ENCODE measurements at regions not wholly inside any gene's neighbourhood (a gene's known extent, or its start where the extent isn't known, plus 50 kb on each side); places are given as distances from the start of the nearest gene placed in this dataset.

GRCh38 chr6:146904596-146904995, 299.6 kb upstream of the STXBP5 start:
- FAIRE-seq, result no peak

- no peak for FAIRE-seq
Measured at GRCh38 chr6:146905181-146905704, 299.0 kb upstream of the STXBP5 start.

DNA sequence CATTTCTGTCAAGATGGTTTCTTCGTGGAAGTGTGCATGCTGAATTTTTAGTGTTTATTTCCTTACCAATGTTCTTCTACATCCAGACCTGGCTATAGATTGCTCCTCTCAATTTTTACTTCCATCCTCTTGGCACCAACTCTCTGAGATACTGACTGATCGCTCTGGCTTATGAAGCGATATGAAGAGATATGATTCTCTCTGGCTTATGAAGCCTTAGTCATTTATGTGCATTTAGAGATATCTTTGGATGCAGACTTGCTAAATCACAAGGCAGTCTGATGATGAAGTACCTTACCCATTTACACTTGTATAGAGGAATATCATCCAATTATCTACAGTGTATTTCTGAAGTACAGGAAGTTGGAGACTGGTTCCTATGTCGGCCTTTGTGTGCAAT, 295.4 kb upstream of the STXBP5 start:
- FAIRE-seq, result no peak

DNA sequence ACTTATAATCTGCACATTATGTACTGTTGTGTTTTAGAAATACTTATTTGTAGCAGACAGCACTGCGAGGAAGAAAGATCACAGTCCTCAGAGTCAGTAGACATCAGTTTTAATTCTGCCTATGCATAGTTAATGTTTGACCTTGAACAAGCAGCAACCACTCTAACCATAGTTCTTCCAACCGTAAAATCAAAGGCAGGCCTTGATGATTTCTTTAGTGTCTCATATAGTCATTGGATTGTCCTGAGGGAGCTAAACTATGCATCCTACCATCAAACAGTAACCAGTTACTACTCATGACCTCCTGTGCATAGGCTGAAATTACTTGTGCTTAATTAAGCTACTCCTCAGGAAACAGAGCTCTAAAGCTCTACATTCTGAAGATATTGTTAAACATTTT, 294.8 kb upstream of the STXBP5 start:
- FAIRE-seq, result no peak

DNA sequence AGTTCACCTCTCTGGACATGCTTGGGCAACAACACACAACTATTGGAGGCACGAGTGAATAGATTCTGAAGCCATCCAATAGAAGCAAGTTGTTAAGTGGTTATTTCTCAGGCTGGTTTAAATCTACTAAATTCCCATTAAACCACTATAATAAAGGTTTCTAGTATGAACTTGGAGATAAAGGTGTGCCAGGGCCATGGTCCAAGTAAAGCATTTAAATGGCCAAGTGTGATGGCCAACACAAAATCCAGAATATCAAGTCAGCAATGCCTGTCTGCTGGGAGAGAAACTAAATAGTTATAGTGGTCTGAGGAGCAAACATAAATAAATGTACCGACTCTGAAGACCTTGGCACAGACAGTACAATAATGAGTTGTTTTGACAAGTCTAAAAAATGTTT, 294.3 kb upstream of the STXBP5 start:
- FAIRE-seq, result no peak

- no peak for FAIRE-seq
Measured at GRCh38 chr6:146910611-146911010, 293.6 kb upstream of the STXBP5 start.

- FAIRE-seq, result no peak
Measured at GRCh38 chr6:146911635-146912215, 292.5 kb upstream of the STXBP5 start.

DNA sequence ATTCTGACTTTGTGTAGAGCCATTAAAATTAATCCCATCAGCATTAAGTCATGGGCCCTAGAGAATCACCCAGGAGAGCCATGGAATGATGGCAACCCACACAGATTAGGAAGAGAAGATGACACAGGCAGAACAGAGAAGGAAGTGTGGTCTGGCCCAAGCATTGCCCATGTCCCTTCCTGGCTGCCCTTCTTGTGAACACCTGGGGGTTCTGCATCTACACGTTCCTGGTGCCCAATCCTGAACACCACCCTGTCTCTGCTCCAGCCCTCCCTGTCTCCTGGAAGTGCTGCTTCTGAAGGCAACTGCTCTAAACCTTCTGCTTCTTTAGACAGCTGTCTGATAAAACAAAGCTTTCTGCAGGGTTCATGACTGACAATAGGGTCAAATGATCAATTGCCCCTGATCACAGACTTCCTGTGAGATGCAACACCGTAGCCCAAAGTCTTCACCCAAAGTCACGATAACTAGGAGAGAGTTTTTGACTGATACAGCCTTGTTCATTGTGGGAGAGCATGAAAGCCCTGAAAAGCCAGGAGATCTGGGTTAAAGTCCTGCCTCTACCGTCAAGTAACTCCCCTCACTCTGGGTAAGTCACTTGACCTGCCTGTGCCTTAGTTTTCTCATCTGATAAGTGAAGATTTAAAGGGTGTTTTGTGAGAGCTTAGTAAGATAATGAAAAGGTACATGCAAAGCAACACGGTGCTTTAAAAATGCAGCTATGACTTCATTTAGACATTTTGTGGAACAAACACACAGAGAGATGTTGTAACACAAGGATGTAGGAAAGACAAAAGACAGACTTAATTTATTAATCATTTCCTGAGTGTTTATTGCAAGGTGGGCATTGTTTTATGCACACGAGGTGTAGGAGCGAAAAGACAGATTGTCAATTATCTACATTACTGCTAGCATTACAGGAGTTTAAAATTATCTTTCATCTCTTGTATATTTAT, 291.2 kb upstream of the STXBP5 start:
- no peak for FAIRE-seq

- FAIRE-seq, result peak; percentile 96
Measured at GRCh38 chr6:146913842-146914488, 290.3 kb upstream of the STXBP5 start.

DNA sequence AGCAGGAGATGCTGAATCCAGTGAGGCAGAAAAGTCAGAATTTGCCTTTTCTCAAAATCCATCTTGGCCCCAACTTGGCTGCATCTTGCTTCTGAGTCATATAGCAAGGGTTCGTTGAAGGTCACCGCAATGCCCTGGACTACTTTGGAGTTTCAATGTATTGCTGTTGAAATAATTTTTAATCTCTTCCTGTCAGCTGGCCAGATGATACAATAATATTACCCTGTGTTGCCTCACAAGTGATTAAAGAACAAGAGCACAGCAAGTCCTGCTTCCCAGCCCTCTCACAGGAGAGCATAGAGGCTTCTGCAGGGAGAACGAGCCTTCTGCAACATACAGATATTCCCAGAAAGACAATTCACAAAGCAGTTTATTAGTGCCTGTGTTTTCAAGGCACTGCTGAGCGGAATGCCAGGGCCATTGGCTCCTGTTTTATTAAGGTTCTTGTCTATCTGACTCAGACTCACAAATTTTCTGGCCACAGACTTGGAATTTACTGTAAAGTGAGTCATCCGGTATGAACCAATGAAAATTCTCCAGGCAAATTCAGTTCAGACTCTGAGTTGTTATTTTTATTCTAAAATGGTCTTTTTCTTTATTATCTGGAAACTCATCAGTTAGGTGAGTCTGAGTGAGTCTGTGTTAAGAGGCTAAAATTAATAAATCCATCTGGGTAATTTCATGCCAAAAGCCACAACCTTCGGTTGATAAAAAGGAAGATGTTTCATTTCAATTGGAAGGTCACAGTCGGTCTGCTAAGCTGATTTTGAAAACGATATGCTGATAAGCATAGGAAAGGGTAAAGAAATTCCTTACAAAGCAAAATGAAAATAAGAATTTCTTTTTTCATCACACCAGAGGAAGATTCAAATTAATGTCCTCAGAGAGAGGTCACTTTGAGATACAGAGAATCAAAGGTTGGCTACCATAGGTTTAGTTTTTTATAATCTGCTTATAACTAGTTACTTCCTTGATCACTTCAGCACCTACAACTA, 289.4 kb upstream of the STXBP5 start:
- peak; percentile 99 for FAIRE-seq

GRCh38 chr6:146915671-146916127, 288.5 kb upstream of the STXBP5 start:
- no peak for FAIRE-seq

DNA sequence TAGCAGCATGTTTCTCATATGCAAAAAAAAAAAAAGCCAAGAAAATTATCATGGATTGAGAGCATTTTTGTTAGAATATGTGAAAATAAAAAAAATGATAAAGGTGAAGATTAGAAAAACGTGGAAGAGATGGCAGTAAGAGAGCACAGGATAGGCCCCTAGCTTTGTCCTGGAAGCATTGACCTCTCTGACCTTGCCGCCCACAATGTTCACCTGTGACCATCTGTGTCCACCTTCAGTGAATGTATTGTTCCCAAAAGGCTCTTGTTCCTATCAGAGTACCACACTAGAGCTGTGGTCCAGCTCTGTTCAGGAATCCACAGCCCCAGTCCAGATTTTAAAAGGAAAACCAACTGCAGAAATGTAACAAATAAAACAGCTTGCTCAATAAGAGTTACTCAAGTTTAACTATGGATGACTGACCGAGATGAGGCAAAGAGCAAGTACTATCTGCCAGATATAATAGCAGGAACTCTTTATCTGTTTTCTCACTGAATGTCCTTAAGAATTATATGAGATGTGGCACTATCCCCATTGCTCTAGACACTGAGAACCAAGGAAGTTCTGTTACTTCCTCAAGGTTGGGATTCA, 287.7 kb upstream of the STXBP5 start:
- no peak for FAIRE-seq

DNA sequence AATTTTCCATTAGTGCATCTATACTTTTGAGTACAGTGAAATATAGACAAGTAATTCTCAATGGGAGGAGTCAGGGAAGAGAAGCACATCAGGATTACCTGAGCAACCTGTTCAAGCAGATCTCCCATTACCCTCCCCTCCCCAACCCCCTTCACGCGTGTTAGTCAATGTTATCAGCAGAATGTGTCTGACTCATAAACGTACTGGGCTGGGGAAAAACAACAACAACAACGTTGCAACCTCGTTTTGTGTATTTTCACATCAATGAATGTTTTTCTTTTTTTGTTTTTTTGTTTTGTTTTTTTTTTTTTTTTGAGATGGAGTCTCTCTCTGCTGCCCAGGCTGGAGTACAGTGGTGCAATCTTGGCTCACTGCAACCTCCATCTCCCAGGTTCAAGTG, 287.0 kb upstream of the STXBP5 start:
- no peak for FAIRE-seq

GRCh38 chr6:146917979-146918378, 286.2 kb upstream of the STXBP5 start:
- no peak for FAIRE-seq

DNA sequence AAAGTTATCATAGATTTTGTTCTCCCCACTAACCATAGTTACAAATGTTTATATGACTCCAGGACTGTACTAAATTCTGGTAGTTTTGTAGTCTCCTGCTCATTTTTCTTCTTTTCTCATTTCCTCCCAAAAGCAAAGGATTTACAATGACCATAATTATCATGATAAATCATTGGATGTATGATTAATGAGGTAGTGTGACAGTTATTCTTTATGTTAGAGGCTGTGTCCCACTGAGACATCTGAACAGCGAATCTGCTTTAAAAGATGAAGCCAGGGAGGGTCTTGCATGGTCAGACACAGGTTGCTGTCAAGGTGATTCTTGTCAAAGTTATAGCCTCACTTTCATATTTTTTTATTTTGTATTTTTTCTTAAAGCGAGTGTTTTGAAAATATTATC, 285.2 kb upstream of the STXBP5 start:
- FAIRE-seq, result no peak

DNA sequence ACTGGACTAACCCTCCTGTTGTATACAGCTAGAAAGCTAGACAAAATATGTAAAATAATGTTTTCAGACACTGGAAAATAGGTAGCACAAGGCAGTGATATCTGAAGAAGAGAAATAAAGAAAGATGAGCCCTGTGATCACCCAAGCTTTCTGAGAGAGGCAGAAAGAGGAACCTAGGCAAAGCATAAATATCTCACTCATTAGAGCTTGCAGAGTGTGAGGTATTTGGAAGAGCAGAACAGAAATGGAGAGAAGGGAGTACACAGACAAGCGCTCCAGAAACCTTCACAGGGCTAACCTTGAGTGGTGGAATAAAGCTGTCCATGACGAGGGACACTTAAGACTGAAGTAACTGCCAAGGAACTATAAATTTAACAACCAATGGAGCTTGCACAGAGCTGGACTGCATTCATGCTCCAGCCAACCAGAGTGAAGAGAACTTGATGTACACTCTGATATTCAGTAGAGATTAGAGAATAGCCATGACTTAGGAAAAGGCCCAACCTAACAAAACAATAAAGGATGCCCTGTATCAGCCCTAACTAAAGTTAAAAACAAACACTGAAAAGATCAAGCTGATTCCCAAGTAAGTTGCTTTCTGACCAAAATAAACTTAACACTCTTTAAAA, 280.9 kb upstream of the STXBP5 start:
- no peak for FAIRE-seq

GRCh38 chr6:146925846-146926245, 278.4 kb upstream of the STXBP5 start:
- FAIRE-seq, result no peak

DNA sequence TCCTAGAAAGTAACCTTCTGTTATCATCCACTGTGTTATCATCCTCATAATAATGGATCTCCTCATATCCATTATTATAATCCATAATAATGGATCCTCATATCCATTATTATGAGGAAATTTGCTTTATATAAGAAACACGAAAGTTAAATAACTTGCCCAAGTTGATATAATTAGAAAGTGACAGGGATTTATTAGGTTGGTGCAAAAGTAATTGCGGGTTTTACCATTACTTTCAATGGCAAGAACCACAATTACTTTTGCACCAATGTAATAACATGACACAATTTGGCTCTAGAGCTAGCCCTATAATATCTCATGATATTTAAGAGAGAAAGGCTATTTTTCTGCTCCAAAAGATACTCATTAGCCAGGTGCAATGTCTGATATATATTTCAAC, 275.7 kb upstream of the STXBP5 start:
- FAIRE-seq, result no peak

GRCh38 chr6:146931214-146931613, 273.0 kb upstream of the STXBP5 start:
- FAIRE-seq, result no peak

- no peak for FAIRE-seq
Measured at GRCh38 chr6:146937316-146937715, 266.9 kb upstream of the STXBP5 start.

- FAIRE-seq, result no peak
Measured at GRCh38 chr6:146938266-146938665, 266.0 kb upstream of the STXBP5 start.

Data from A204.1 (cell line).